HG03575 (cell line): ENCODE measurements at regions not wholly inside any gene's neighbourhood (a gene's known extent, or its start where the extent isn't known, plus 50 kb on each side); places are given as distances from the start of the nearest gene placed in this dataset.

Experiments
- ATAC-seq: cut with Tn5 transposase; IDR thresholded peaks from one replicate; pipeline ENCODE4 v1.9.1; 2021; ENCODE audit not compliant: unreplicated experiment, insufficient number of reproducible peaks, low FRiP score; ENCODE audit errors: extremely low read depth

- no peak for ATAC-seq
Observed at GRCh38 chr6:156164701-156165452, 612.3 kb upstream of the ARID1B start.

GRCh38 chr6:156163311-156163710 is 613.9 kb upstream of the ARID1B start:
- ATAC-seq = no peak

- no peak for ATAC-seq
Observed at GRCh38 chr6:156161471-156161870, 615.7 kb upstream of the ARID1B start.

GRCh38 chr6:156160795-156161165 is 616.4 kb upstream of the ARID1B start:
- no peak for ATAC-seq

- ATAC-seq = no peak
Observed at GRCh38 chr6:156160007-156160794, 617.0 kb upstream of the ARID1B start.

GRCh38 chr6:156154896-156155295 is 622.3 kb upstream of the ARID1B start:
- no peak for ATAC-seq

- no peak for ATAC-seq
Observed at GRCh38 chr6:156150391-156150790, 626.8 kb upstream of the ARID1B start.

GRCh38 chr6:156146891-156147290 is 630.3 kb upstream of the ARID1B start:
- ATAC-seq = no peak

- ATAC-seq = no peak
Observed at GRCh38 chr6:156131221-156131903, 645.8 kb upstream of the ARID1B start.

- ATAC-seq = no peak
Observed at GRCh38 chr6:156126535-156126934, 650.6 kb upstream of the ARID1B start.

GRCh38 chr6:156125844-156126243 is 651.3 kb upstream of the ARID1B start:
- no peak for ATAC-seq

GRCh38 chr6:156123731-156124130 is 653.4 kb upstream of the ARID1B start:
- no peak for ATAC-seq

- no peak for ATAC-seq
Observed at GRCh38 chr6:156121973-156122372, 655.2 kb upstream of the ARID1B start.

GRCh38 chr6:156114541-156114940 is 658.9 kb upstream of the NOX3 start:
- no peak for ATAC-seq

GRCh38 chr6:156113631-156114030 is 658.0 kb upstream of the NOX3 start:
- no peak for ATAC-seq

- ATAC-seq = no peak
Observed at GRCh38 chr6:156111913-156112312, 656.3 kb upstream of the NOX3 start.

GRCh38 chr6:156110249-156110648 is 654.6 kb upstream of the NOX3 start:
- no peak for ATAC-seq

- no peak for ATAC-seq
Observed at GRCh38 chr6:156109713-156110112, 654.1 kb upstream of the NOX3 start.

GRCh38 chr6:156107624-156108101 is 652.0 kb upstream of the NOX3 start:
- ATAC-seq = no peak

GRCh38 chr6:156102129-156102528 is 646.5 kb upstream of the NOX3 start:
- ATAC-seq = no peak
